Mucosa of rectum (tissue), 2 donors: ENCODE measurements at regions not wholly inside any gene's neighbourhood (a gene's known extent, or its start where the extent isn't known, plus 50 kb on each side); places are given as distances from the start of the nearest gene placed in this dataset.
"Not testable (repeated sequence)": the region's sequence is repeated elsewhere in the genome, so short reads cannot be mapped to it uniquely, and the experiment has no call there.

ENCODE experiments used
- H3K27ac ChIP-seq, 2 donors: one replicate each; pipeline ENCODE4 v1.7.0; 2013; ENCODE audit warnings: inconsistent platforms in 2 of 2, low read depth in 2 of 2, low read length in 2 of 2
- H3K27me3 ChIP-seq, 2 donors: one replicate each; pipeline ENCODE4 v1.7.0; 2013; ENCODE audit warnings: low read length in 2 of 2; ENCODE audit not compliant: control insufficient read depth in 2 of 2, insufficient read depth in 2 of 2
- H3K36me3 ChIP-seq, 2 donors: one replicate each; pipeline ENCODE4 v1.7.0; 2013; ENCODE audit warnings: low read length in 2 of 2; ENCODE audit not compliant: control insufficient read depth in 2 of 2, insufficient read depth in 2 of 2
- H3K4me1 ChIP-seq, 2 donors: one replicate each; pipeline ENCODE4 v1.7.0; 2013; ENCODE audit warnings: low read length in 2 of 2, mild to moderate bottlenecking in 1 of 2; ENCODE audit not compliant: control insufficient read depth in 2 of 2, insufficient read depth in 2 of 2
- H3K4me3 ChIP-seq, 2 donors: one replicate each; pipeline ENCODE4 v1.7.0; 2013; ENCODE audit warnings: low read length in 2 of 2
- H3K9ac ChIP-seq, 2 donors: one replicate each; pipeline ENCODE4 v1.7.0; 2013; ENCODE audit warnings: low read length in 2 of 2, low read depth in 1 of 2, mild to moderate bottlenecking in 1 of 2
- H3K9me3 ChIP-seq, 2 donors: one replicate each; pipeline ENCODE4 v1.7.0; 2013; ENCODE audit warnings: low read length in 2 of 2; ENCODE audit not compliant: control insufficient read depth in 2 of 2
- donor health status: healthy.
- donor health status: Normal muscosa, but diverticular disease.

DNA sequence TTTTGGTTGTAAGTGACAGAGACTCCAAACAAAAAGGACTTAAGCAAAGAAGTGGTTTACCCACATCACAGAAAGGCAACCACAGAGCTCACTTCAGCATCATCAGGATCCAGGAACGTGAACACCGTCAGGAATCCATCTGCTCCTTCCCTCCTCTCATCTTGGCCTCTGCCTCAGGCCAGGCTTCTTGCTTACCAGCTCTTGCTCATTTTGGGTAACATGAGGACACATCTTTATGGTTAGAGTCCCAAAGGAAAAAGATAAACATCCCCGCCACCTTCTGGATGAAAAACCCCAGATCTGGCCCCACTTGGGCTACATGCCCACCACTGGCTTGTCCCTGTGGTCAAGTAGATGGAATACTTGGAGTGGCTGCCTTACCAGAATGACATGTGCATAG is 176.8 kb upstream of the RPL34 start:
- H3K4me3 ChIP-seq, result no peak overlapping the region
- H3K27ac ChIP-seq, result no peak overlapping the region
- no peaks in the 10 kb centered on the region for H3K36me3 ChIP-seq
- no peak overlapping the region for H3K9ac ChIP-seq
- H3K9me3 ChIP-seq, result no peaks in the 10 kb centered on the region
- no peaks in the 10 kb centered on the region for H3K4me1 ChIP-seq
- H3K27me3 ChIP-seq, result no peaks in the 10 kb centered on the region

GRCh38 chr4:108433832-108434231 is 186.5 kb upstream of the RPL34 start:
- H3K9me3 ChIP-seq, result no peaks in the 10 kb centered on the region

DNA sequence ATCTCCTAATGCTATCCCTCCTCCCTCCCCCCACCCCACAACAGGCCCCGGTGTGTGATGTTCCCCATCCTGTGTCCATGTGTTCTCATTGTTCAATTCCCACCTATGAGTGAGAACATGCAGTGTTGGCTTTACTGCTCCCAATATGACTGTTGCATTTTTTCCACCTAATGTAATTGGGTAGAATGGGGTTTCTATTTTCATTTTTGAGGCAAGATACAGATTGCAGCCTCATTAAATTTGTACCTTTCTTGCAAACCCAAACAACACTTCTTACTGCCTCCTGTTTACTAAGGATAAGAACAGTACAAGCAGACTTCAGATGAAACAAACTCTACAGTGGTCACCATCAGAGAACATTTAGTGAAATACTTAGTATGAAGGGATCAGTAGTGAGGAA is 187.0 kb upstream of the RPL34 start:
- not testable (repeated sequence) for H3K9me3 ChIP-seq, H3K9ac ChIP-seq, H3K4me3 ChIP-seq, H3K4me1 ChIP-seq, H3K27me3 ChIP-seq, H3K27ac ChIP-seq, H3K36me3 ChIP-seq

More at GRCh38 chr4:108433832-108434231, 186.5 kb upstream of the RPL34 start:
- Histone ChIP-seq H3K36me3 (no peaks in the 10 kb centered on the region), H3K9ac (no peak overlapping the region), H3K4me1 (peaks cover 0 to 2% of the 10 kb centered on the region in 2 donors), H3K27ac (no peak overlapping the region), H3K27me3 (no peaks in the 10 kb centered on the region), H3K4me3 (no peak overlapping the region)

DNA sequence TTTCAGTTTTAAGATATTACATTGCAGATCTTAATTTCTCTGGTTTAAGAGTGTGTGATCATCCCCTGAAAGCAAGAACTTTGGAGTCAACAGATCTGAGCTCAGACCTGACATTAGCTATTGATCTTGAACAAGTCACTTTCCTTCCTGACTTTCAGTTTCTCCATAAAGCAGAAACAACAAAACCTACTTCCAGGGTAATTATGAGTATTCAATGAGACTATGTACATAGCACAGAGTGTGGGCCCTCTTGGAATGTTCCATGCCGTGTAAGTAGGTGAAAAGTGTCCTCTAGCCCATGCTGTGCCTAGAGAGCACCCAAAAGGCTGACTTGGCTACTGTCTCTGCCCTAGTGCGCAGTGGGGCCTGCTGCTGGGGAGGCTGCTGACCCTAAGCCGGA is 188.0 kb upstream of the RPL34 start:
- Histone ChIP-seq H3K9ac (no peak overlapping the region), H3K36me3 (no peaks in the 10 kb centered on the region), H3K4me3 (no peak overlapping the region)

DNA sequence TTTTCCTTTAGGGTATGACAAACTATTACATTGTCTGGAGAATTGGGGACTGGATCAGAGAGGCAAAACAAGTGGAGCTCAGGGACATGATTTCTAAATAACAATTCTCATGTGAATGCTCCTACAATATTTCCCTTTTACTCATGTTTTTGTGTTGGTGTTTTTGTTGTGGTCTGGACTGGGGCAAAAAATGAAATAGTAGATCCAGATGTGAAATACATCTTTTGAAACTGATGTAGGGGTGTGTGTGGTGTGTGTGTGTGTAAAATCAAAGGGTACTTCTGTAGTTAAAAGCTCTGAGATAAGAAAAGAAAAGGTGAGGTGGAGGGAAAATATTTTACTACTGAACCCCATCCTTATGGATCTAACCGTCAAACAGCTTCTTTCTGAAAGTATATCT is 188.4 kb upstream of the RPL34 start:
- Histone ChIP-seq H3K4me1 (peaks cover 0 to 2% of the 10 kb centered on the region in 2 donors), H3K36me3 (no peaks in the 10 kb centered on the region), H3K9me3 (no peaks in the 10 kb centered on the region), H3K9ac (no peak overlapping the region), H3K27ac (no peak overlapping the region), H3K27me3 (no peaks in the 10 kb centered on the region), H3K4me3 (no peak overlapping the region)

More for the DNA sequence above, 188.0 kb upstream of the RPL34 start:
- no peaks in the 10 kb centered on the region for H3K27me3 ChIP-seq
- no peak overlapping the region for H3K27ac ChIP-seq
- peaks cover 0 to 2% of the 10 kb centered on the region in 2 donors for H3K4me1 ChIP-seq
- H3K9me3 ChIP-seq, result no peaks in the 10 kb centered on the region

GRCh38 chr4:108430921-108431320 is 189.5 kb upstream of the RPL34 start:
- no peaks in the 10 kb centered on the region for H3K36me3 ChIP-seq
- no peaks in the 10 kb centered on the region for H3K9me3 ChIP-seq
- no peaks in the 10 kb centered on the region for H3K27me3 ChIP-seq
- no peak overlapping the region for H3K27ac ChIP-seq
- no peak overlapping the region for H3K9ac ChIP-seq
- H3K4me1 ChIP-seq, result peaks cover 0 to 2% of the 10 kb centered on the region in 2 donors
- H3K4me3 ChIP-seq, result no peak overlapping the region

DNA sequence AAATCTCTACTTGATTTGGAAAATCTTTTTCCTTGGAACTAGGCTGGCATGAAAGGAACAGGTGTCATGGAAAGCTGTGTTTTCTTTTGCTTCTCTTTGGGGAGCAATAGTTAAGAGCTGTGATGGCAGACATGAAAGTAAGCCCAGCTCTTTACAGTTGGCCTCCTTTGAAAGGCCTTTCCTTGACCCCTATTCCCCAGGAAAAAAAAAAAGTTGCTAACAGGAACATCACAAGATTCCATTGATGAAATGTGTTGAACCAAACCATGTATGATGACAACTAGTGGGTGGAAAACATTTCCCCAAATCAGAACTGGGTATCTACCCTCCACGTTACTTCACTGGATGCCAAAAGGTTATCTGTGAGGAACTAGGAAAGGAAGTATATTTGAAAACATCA is 190.7 kb upstream of the RPL34 start:
- Histone ChIP-seq H3K27me3 (no peaks in the 10 kb centered on the region), H3K9me3 (no peaks in the 10 kb centered on the region), H3K36me3 (no peaks in the 10 kb centered on the region), H3K27ac (no peak overlapping the region), H3K9ac (no peak overlapping the region), H3K4me1 (peaks cover 0 to 2% of the 10 kb centered on the region in 2 donors), H3K4me3 (no peak overlapping the region)

DNA sequence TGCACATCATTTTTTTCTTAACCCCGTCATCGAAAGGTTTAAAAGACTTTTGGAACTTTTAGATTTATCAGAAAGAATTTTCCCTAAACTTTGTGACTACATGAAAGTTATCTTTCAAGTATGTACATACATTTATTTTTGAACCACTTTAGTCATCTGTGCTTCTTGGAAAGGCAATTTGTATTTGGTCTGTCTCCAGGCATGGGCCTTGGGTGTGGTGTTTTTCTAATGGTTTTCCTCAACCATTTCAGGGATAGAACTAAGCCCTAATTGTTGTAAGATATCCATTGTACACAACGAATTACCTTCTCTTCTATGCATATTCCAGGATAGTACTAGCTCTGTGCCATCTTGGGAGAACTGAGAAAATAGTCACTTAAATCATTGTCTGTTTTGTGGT is 191.5 kb upstream of the RPL34 start:
- H3K36me3 ChIP-seq, result no peaks in the 10 kb centered on the region
- H3K4me1 ChIP-seq, result peaks cover 0 to 2% of the 10 kb centered on the region in 2 donors
- no peak overlapping the region for H3K4me3 ChIP-seq
- no peaks in the 10 kb centered on the region for H3K9me3 ChIP-seq
- H3K27me3 ChIP-seq, result no peaks in the 10 kb centered on the region
- H3K9ac ChIP-seq, result no peak overlapping the region
- H3K27ac ChIP-seq, result no peak overlapping the region

DNA sequence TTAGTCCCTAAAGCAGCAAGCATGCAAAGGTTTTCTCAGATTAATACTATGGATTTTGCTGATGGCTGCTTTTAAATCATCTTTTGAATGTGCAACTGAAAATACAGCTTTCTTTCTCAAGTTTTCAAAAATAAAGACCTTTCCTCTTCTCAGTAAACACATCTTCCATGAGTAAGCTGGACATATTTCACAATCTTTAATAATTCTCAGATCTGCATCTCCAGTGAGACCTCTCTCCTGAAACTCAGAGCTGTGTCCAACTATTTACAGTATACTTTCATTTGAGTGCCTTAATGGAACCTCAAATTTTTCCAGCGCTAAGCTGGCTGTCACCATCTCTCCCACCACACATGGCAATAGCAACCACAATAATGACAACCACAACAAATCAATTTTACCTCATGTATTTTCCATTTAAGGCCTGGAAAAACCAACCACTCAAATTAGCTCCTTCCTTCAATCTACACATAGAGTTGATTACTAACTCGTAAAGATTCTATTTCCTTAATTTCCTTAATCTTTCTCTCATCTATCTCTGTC is 192.4 kb upstream of the RPL34 start:
- Histone ChIP-seq H3K9ac (no peak overlapping the region), H3K36me3 (no peaks in the 10 kb centered on the region), H3K4me1 (no peaks in the 10 kb centered on the region), H3K9me3 (no peaks in the 10 kb centered on the region), H3K4me3 (no peak overlapping the region), H3K27me3 (no peaks in the 10 kb centered on the region), H3K27ac (no peak overlapping the region)

GRCh38 chr4:108426493-108426892 is 193.9 kb upstream of the RPL34 start:
- Histone ChIP-seq H3K27ac (no peak overlapping the region), H3K27me3 (no peaks in the 10 kb centered on the region), H3K4me1 (no peaks in the 10 kb centered on the region), H3K9me3 (no peaks in the 10 kb centered on the region), H3K9ac (no peak overlapping the region), H3K36me3 (no peaks in the 10 kb centered on the region), H3K4me3 (no peak overlapping the region)

GRCh38 chr4:108425988-108426387 is 194.4 kb upstream of the RPL34 start:
- Histone ChIP-seq H3K36me3 (no peaks in the 10 kb centered on the region), H3K4me3 (no peak overlapping the region), H3K27me3 (no peaks in the 10 kb centered on the region), H3K9me3 (no peaks in the 10 kb centered on the region), H3K4me1 (no peaks in the 10 kb centered on the region), H3K27ac (no peak overlapping the region), H3K9ac (no peak overlapping the region)
